ENCODE measurements at regions not wholly inside any gene's neighbourhood (a gene's known extent, or its start where the extent isn't known, plus 50 kb on each side); places are given as distances from the start of the nearest gene placed in this dataset.

GRCh38 chr14:41409806-41410205 is 196.9 kb upstream of the LRFN5 start:
- no peak for TF ChIP-seq CTCF (IDR thresholded peaks at IDR 0.05)
- TF ChIP-seq SIN3A (IDR thresholded peaks at IDR 0.05; ENCODE audit: borderline replicate concordance, insufficient read depth, low read depth, low read length): no peak
- TF ChIP-seq POLR2AphosphoS5 (IDR thresholded peaks at IDR 0.05; ENCODE audit: low read depth, low read length): no peak
- TF ChIP-seq REST (IDR thresholded peaks at IDR 0.05; ENCODE audit: insufficient read depth in 1 of 2, low read depth in 2 of 2, low read length in 1 of 2): no peak

All from Panc1 (cell line).